SK-N-MC (cell line): ENCODE measurements at regions not wholly inside any gene's neighbourhood (a gene's known extent, or its start where the extent isn't known, plus 50 kb on each side); places are given as distances from the start of the nearest gene placed in this dataset.

Experiments used
- DNase-seq: peaks from one replicate; pipeline ENCODE4 v3.0.0-alpha.2; 2011; ENCODE audit warnings: low read depth, low spot score
- H3K27ac ChIP-seq: fragments of 200-600 bp; sonication (generic); 2 replicates; pipeline ENCODE4 v1.5.1; 2016; ENCODE audit warnings: mixed run types
- H3K36me3 ChIP-seq: fragments of 200-600 bp; sonication (generic); 2 replicates; pipeline ENCODE4 v1.6.1; 2017; ENCODE audit warnings: antibody characterized with exemption, low read length, mixed read lengths; ENCODE audit not compliant: insufficient read depth
- H3K4me3 ChIP-seq: fragments of 200-600 bp; sonication (generic); 2 replicates; pipeline ENCODE4 v1.5.1; 2016
- H3K9ac ChIP-seq: fragments of 200-600 bp; sonication (generic); 2 replicates; pipeline ENCODE4 v1.8.0; 2017; ENCODE audit warnings: mixed run types, mixed read lengths; ENCODE audit not compliant: insufficient read length
- H3K9me3 ChIP-seq: fragments of 200-600 bp; sonication (generic); 2 replicates; pipeline ENCODE4 v1.6.1; 2017; ENCODE audit warnings: low read depth, mild to moderate bottlenecking, antibody characterized with exemption, low read length, moderate library complexity, mixed read lengths
- EZH2 ChIP-seq: fragments of 200-600 bp; sonication (generic); IDR thresholded peaks from one replicate; pipeline ENCODE4 v1.6.1; 2017; ENCODE audit warnings: antibody characterized with exemption
- FOXP2 ChIP-seq: optimal IDR thresholded peaks from 2 replicates; pipeline ENCODE3; 2011; ENCODE audit warnings: mild to moderate bottlenecking, moderate library complexity; ENCODE audit not compliant: insufficient read depth; ENCODE audit errors: extremely low read length, control extremely low read depth
- POLR2AphosphoS5 ChIP-seq: IDR thresholded peaks from 2 replicates; pipeline ENCODE4 v1.6.1; 2012; ENCODE audit warnings: mild to moderate bottlenecking, low read depth, low read length, borderline replicate concordance

DNA sequence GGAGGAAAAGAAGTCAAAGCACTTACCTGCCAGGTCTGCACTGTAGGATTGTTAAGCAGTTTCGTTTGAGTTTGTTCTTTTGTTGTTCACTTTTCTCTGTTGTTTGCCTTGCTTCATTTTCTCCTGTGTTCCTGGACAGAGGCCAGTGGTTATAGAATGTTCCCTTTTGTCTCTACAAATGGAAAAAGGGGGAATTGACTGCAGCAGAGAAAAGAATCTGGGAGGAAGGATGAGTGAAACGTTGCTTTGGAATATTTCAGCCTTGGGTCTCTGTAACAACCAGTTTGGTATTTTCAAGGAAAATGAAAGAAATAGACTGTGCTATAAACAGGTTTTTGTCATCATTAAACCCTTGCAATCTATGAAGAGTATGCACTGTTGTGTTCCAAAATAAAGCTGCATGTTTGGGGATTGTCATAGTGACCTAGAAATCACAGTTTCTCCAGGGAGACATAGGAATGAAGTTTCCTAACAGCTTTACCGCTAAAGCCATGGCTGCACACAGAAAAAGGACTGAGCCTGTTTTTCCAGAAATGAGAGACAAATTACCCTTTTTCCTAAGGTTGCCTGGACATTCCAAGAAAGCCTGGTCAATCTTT, 60.8 kb upstream of the HABP2 start:
- Histone ChIP-seq H3K36me3 (no peaks in the 10 kb centered on the region), H3K9ac (no peak overlapping the region), H3K9me3 (no peaks in the 10 kb centered on the region), H3K4me3 (no peak overlapping the region), H3K27ac (no peak overlapping the region)
- TF ChIP-seq POLR2AphosphoS5 = no peak
- TF ChIP-seq EZH2 = no peak
- no peak for TF ChIP-seq FOXP2
- no peak for DNase-seq

DNA sequence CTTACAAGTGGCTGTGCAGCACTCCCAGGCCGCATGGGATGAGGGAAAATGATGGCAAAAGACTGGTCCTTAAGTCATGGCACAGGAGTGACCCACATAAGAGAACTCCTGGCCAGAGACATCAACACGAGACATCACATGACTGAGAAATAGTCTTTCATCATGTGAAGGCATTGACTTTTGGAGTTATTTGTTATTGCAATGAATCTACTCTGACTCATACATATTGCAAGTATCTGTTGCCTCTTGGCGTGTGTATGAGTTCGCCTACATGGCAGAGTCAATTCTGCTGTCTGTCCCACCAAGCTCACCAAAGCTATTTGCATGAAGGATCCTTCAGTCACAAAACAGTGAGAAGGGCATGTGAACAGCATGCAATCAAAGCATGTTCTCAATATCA, 59.7 kb upstream of the HABP2 start:
- Histone ChIP-seq H3K36me3 (no peaks in the 10 kb centered on the region), H3K9ac (no peak overlapping the region), H3K9me3 (no peaks in the 10 kb centered on the region), H3K27ac (no peak overlapping the region), H3K4me3 (no peak overlapping the region)
- no peak for DNase-seq
- TF ChIP-seq EZH2 (no peak), POLR2AphosphoS5 (no peak)

DNA sequence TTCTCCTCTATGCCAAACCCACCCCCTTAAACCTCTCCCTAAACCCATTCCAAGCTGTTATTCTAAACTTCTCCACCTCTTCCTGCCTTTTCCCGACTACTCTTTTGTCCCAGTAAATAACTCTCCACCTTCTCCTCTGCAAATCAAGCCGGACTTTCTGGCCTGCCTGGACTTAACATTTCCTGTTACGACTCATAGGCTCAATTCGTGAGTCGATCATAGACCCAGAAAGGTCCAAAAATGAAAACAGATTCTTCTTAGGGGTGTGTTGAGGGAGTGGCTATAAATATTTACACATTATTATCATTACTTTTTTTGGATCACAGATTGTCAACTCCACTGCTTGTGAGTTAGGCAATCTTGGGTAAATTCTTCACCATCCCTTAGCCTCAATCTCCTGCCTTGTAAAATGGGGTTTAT, 59.0 kb upstream of the HABP2 start:
- DNase-seq = no peak
- Histone ChIP-seq H3K27ac (no peak overlapping the region), H3K9ac (no peak overlapping the region), H3K9me3 (no peaks in the 10 kb centered on the region), H3K4me3 (no peak overlapping the region), H3K36me3 (no peaks in the 10 kb centered on the region)
- no peak for TF ChIP-seq FOXP2
- no peak for TF ChIP-seq EZH2
- TF ChIP-seq POLR2AphosphoS5 = no peak

DNA sequence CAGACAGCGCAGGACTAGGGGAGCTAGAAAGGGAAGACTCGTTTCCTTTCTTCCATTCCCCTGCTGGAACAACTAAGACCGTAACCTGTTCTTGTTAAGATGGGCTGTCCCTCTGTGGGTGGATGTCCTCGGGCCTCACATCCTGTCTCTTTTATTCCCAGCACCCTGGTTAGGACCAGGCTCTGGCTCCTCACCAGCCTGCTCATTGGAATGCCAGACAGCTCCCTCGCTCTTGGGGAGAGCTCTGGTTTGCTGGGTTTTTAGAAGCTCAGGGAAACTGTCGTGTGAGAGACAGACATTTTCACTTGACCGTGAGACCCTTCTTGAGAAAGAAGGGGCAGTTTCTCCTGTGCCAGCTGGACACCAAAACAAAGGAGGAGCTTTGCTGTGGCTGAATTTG, 58.1 kb upstream of the HABP2 start:
- Histone ChIP-seq H3K4me3 (no peak overlapping the region), H3K36me3 (no peaks in the 10 kb centered on the region), H3K9ac (no peak overlapping the region), H3K27ac (no peak overlapping the region), H3K9me3 (no peaks in the 10 kb centered on the region)
- DNase-seq = no peak
- TF ChIP-seq EZH2 (no peak), POLR2AphosphoS5 (no peak), FOXP2 (no peak)

DNA sequence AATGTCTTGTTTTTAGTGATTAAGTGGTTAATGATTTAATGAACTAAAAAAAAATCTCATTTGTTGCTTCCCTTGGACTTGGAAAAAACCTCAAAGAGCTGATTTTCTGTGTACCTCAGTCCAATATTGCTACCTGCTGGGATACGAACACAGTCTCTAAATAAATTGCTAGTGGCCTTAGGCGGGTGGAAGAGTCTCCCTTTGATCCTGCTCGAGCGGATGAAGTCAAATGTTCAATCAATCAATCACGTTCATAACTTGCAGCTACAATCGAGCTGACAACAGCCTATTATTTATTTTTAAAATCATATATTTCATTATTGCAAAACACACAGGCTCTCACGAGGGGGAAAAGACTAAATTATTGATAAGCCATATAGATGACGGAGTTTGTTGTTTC, 57.3 kb upstream of the HABP2 start:
- no peak for DNase-seq
- H3K36me3 ChIP-seq = no peaks in the 10 kb centered on the region
- H3K9ac ChIP-seq = no peak overlapping the region
- no peak overlapping the region for H3K27ac ChIP-seq
- H3K4me3 ChIP-seq = no peak overlapping the region
- no peak for TF ChIP-seq EZH2
- no peak for TF ChIP-seq FOXP2
- no peak for TF ChIP-seq POLR2AphosphoS5
- H3K9me3 ChIP-seq = no peaks in the 10 kb centered on the region

DNA sequence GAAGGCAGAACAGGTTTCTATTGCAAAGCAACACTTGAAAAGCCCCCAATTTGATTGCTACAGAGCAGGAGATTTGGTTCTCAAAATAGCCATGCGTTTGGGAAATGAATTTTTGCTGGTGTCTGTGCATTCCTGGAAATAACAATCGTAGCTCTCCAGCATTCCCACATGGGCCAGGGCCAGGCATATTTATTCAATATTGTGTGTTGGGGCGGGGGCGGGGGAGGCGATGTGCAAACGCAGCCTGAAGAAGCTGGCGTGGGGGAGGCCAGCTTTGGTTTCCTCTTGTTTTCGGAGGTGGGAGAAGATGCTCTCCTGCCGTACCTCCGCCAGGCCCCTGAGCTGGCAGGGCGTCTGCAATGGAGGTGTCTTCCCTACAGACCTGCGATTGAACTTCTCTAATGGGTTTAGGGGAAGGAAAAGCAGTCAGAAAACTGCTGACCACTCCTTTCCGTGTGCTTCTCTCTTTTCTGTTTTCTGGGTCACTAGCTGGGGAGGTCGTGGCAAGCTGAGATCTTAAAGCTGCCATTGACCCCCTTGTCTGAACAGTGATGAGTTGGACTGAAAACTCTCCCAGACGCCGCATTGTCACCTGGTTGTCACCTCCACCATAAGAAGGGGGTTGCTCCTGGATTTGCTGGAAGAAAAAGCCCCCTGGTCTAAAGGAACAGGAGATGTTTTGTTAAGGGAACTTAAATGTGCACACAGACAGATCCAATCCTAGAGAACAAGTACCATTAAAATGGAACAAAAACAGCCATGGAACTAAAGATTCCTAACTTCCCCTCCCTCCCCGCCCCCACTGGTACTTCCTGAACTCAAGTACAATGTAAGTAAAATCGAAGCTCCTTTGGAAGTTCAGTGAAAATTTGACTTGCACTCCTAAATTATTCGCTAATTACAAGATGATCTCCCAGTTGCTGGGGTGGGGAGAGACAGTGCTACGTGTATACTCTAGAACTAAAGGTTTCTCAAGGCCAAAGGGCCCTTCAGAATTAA, 56.4 kb upstream of the HABP2 start:
- DNase-seq = no peak
- no peaks in the 10 kb centered on the region for H3K9me3 ChIP-seq
- TF ChIP-seq POLR2AphosphoS5 (no peak), FOXP2 (no peak), EZH2 (no peak)
- no peak overlapping the region for H3K27ac ChIP-seq
- no peak overlapping the region for H3K4me3 ChIP-seq
- no peak overlapping the region for H3K9ac ChIP-seq
- no peaks in the 10 kb centered on the region for H3K36me3 ChIP-seq

DNA sequence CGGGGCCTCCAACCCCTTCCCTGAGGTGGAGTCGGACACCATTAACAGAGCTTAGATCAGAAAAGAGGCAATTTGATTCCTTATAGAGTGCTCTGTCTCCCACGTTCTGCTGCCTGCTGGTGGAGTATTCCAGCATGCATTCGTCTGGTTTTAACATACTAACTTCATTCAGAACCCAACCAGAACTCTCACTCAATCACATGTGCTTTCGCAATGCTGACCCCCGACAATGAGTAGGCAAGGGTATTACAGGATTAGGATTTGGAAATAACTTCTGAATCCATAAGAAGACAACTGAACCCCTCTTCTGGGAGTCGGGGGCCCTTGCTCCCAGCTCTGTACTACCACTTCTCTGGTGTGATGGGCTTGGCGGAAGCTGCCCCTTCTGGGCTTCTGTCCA, 55.7 kb upstream of the HABP2 start:
- H3K9ac ChIP-seq = no peak overlapping the region
- no peak for DNase-seq
- H3K9me3 ChIP-seq = no peaks in the 10 kb centered on the region
- TF ChIP-seq FOXP2 = no peak
- no peak for TF ChIP-seq POLR2AphosphoS5
- TF ChIP-seq EZH2 = no peak
- no peaks in the 10 kb centered on the region for H3K36me3 ChIP-seq
- no peak overlapping the region for H3K27ac ChIP-seq
- no peak overlapping the region for H3K4me3 ChIP-seq

DNA sequence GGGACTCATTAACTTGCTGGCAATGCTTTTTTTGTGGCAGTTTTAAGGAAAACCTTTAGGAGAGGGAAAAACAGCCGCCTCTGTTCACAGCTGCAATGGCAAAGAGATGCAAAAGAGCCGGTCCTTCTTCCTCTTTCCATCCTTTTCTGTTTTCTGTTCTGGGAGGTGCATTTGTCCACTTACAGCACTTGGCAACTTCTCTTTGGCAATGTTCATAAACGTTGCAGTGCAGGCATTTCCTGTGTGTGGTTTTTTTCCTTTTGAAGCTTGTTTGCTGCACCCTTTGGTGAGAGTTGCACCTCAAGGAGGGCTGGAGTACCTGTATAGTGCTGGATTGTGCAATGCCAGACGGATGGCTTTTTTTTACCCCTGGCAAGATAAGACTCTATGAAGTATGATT, 53.9 kb upstream of the HABP2 start:
- H3K36me3 ChIP-seq = no peaks in the 10 kb centered on the region
- no peaks in the 10 kb centered on the region for H3K9me3 ChIP-seq
- DNase-seq = no peak
- no peak overlapping the region for H3K4me3 ChIP-seq
- TF ChIP-seq POLR2AphosphoS5 (no peak), EZH2 (no peak), FOXP2 (no peak)
- H3K27ac ChIP-seq = no peak overlapping the region
- H3K9ac ChIP-seq = no peak overlapping the region
